ENCODE measurements at regions not wholly inside any gene's neighbourhood (a gene's known extent, or its start where the extent isn't known, plus 50 kb on each side); places are given as distances from the start of the nearest gene placed in this dataset.

GRCh38 chr2:188065386-188065785 lies 226.3 kb upstream of the GULP1 start:
- no peaks in the 10 kb centered on the region for H3K79me2 ChIP-seq (ENCODE audit: insufficient read depth, low read length)
- no peaks in the 10 kb centered on the region for H3F3A ChIP-seq (ENCODE audit: insufficient read depth)
- no peak overlapping the region for H2AFZ ChIP-seq (ENCODE audit: low read depth, low read length, severe bottlenecking)
- H3K4me2 ChIP-seq (ENCODE audit: low read depth, low read length, poor library complexity, severe bottlenecking), result no peak overlapping the region
- H3K27ac ChIP-seq (ENCODE audit: low read depth, low read length), result no peak overlapping the region
- H3K27me3 ChIP-seq (ENCODE audit: low read length), result no peaks in the 10 kb centered on the region
- no peaks in the 10 kb centered on the region for H3K9me3 ChIP-seq (ENCODE audit: insufficient read depth, low read length)
- no peaks in the 10 kb centered on the region for H4K20me1 ChIP-seq (ENCODE audit: low read depth, low read length)
- no peak overlapping the region for H3K4me3 ChIP-seq (ENCODE audit: insufficient read depth, low read length, poor library complexity, severe bottlenecking)
- H3K9ac ChIP-seq (ENCODE audit: low read length), result no peak overlapping the region
- no peaks in the 10 kb centered on the region for H3K36me3 ChIP-seq (ENCODE audit: low read length)
- TF ChIP-seq EZH2phosphoT487 (conservative IDR thresholded peaks at IDR 0.05; ENCODE audit: low read length), result no peak
- TF ChIP-seq, protein P1, sequence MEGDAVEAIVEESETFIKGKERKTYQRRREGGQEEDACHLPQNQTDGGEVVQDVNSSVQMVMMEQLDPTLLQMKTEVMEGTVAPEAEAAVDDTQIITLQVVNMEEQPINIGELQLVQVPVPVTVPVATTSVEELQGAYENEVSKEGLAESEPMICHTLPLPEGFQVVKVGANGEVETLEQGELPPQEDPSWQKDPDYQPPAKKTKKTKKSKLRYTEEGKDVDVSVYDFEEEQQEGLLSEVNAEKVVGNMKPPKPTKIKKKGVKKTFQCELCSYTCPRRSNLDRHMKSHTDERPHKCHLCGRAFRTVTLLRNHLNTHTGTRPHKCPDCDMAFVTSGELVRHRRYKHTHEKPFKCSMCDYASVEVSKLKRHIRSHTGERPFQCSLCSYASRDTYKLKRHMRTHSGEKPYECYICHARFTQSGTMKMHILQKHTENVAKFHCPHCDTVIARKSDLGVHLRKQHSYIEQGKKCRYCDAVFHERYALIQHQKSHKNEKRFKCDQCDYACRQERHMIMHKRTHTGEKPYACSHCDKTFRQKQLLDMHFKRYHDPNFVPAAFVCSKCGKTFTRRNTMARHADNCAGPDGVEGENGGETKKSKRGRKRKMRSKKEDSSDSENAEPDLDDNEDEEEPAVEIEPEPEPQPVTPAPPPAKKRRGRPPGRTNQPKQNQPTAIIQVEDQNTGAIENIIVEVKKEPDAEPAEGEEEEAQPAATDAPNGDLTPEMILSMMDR (IDR thresholded peaks at IDR 0.05; ENCODE audit: insufficient read depth, low read length, poor library complexity, severe bottlenecking), result no peak
- H3K9me2 ChIP-seq (replicated peaks; ENCODE audit: insufficient read depth, low read length), result no peaks in the 10 kb centered on the region

DNA sequence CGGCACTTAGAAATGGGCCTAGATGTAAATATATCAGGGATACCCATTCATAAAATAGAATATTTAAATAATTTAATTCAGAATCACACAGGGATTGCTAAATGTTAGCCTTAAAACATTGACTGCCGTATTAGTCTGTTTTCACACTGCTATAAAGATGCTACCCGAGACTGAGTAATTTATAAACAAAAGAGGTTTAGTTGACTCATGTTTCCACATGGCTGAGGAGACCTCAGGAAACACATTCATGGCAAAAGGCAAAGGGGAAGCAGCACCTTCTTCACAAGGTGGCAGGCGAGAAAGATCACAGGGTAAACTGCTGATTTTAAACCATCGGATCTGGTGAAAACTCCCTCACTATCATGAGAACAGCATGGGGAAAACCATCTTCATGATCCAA lies 223.6 kb upstream of the GULP1 start:
- Histone ChIP-seq H3K27me3 (ENCODE audit: low read length) (no peaks in the 10 kb centered on the region), H2AFZ (ENCODE audit: low read depth, low read length, severe bottlenecking) (no peak overlapping the region), H3K9ac (ENCODE audit: low read length) (no peak overlapping the region), H4K20me1 (ENCODE audit: low read depth, low read length) (no peaks in the 10 kb centered on the region), H3K4me3 (ENCODE audit: insufficient read depth, low read length, poor library complexity, severe bottlenecking) (no peak overlapping the region), H3K79me2 (ENCODE audit: insufficient read depth, low read length) (no peaks in the 10 kb centered on the region), H3K9me3 (ENCODE audit: insufficient read depth, low read length) (no peaks in the 10 kb centered on the region), H3K4me2 (ENCODE audit: low read depth, low read length, poor library complexity, severe bottlenecking) (no peak overlapping the region), H3K36me3 (ENCODE audit: low read length) (no peaks in the 10 kb centered on the region), H3K27ac (ENCODE audit: low read depth, low read length) (no peak overlapping the region), H3F3A (ENCODE audit: insufficient read depth) (no peaks in the 10 kb centered on the region), H3K9me2 (replicated peaks; ENCODE audit: insufficient read depth, low read length) (no peaks in the 10 kb centered on the region)
- TF ChIP-seq, protein P1 (IDR thresholded peaks at IDR 0.05; ENCODE audit: insufficient read depth, low read length, poor library complexity, severe bottlenecking), result no peak
- no peak for TF ChIP-seq EZH2phosphoT487 (conservative IDR thresholded peaks at IDR 0.05; ENCODE audit: low read length)

- Histone ChIP-seq H3K9me3 (ENCODE audit: insufficient read depth, low read length) (no peaks in the 10 kb centered on the region), H4K20me1 (ENCODE audit: low read depth, low read length) (no peaks in the 10 kb centered on the region), H3K4me3 (ENCODE audit: insufficient read depth, low read length, poor library complexity, severe bottlenecking) (no peak overlapping the region), H3F3A (ENCODE audit: insufficient read depth) (no peaks in the 10 kb centered on the region), H3K27ac (ENCODE audit: low read depth, low read length) (no peak overlapping the region), H3K4me2 (ENCODE audit: low read depth, low read length, poor library complexity, severe bottlenecking) (no peak overlapping the region), H3K9me2 (replicated peaks; ENCODE audit: insufficient read depth, low read length) (no peaks in the 10 kb centered on the region), H3K79me2 (ENCODE audit: insufficient read depth, low read length) (no peaks in the 10 kb centered on the region), H3K36me3 (ENCODE audit: low read length) (no peaks in the 10 kb centered on the region), H3K27me3 (ENCODE audit: low read length) (no peaks in the 10 kb centered on the region), H3K9ac (ENCODE audit: low read length) (no peak overlapping the region), H2AFZ (ENCODE audit: low read depth, low read length, severe bottlenecking) (no peak overlapping the region)
- TF ChIP-seq, protein P1 (IDR thresholded peaks at IDR 0.05; ENCODE audit: insufficient read depth, low read length, poor library complexity, severe bottlenecking), result no peak
- no peak for TF ChIP-seq EZH2phosphoT487 (conservative IDR thresholded peaks at IDR 0.05; ENCODE audit: low read length)
Observed at GRCh38 chr2:188076149-188077056, 215.3 kb upstream of the GULP1 start.
